Trophoblast cell (in vitro differentiated cells and primary cell): ENCODE measurements at regions not wholly inside any gene's neighbourhood (a gene's known extent, or its start where the extent isn't known, plus 50 kb on each side); places are given as distances from the start of the nearest gene placed in this dataset.

Experiments used
- DNase-seq, 2 donors: peaks; one replicate each; pipeline ENCODE4 v3.0.0-alpha.2; 2016
- H2AFZ ChIP-seq: 2 replicates; pipeline ENCODE4 v1.6.1; 2013; ENCODE audit warnings: low read length, moderate library complexity, mild to moderate bottlenecking; ENCODE audit not compliant: insufficient read depth, poor library complexity
- H2AK5ac ChIP-seq: 2 replicates; pipeline ENCODE4 v1.6.1; 2013; ENCODE audit warnings: mild to moderate bottlenecking, low read length
- H2BK120ac ChIP-seq: 2 replicates; pipeline ENCODE4 v1.6.1; 2013; ENCODE audit warnings: low read length, mild to moderate bottlenecking, moderate library complexity; ENCODE audit not compliant: insufficient read depth, poor library complexity
- H2BK12ac ChIP-seq: 2 replicates; pipeline ENCODE4 v1.6.1; 2013; ENCODE audit warnings: mild to moderate bottlenecking, low read length, moderate library complexity
- H2BK5ac ChIP-seq: 2 replicates; pipeline ENCODE4 v1.6.1; 2013; ENCODE audit warnings: low read length, low read depth, moderate library complexity, mild to moderate bottlenecking; ENCODE audit not compliant: poor library complexity
- H3K14ac ChIP-seq: 2 replicates; pipeline ENCODE4 v1.6.1; 2013; ENCODE audit warnings: mild to moderate bottlenecking, low read length
- H3K18ac ChIP-seq: 2 replicates; pipeline ENCODE4 v1.6.1; 2013; ENCODE audit warnings: mild to moderate bottlenecking, low read length
- H3K23ac ChIP-seq: 2 replicates; pipeline ENCODE4 v1.6.1; 2013; ENCODE audit warnings: low read length
- H3K27ac ChIP-seq: 2 replicates; pipeline ENCODE4 v1.5.1; 2013; ENCODE audit warnings: low read depth, mild to moderate bottlenecking, inconsistent platforms, low read length, moderate library complexity
- H3K27me3 ChIP-seq: 2 replicates; pipeline ENCODE4 v1.6.1; 2013; ENCODE audit warnings: inconsistent platforms, mild to moderate bottlenecking, low read length, moderate library complexity; ENCODE audit not compliant: insufficient read depth
- H3K36me3 ChIP-seq, 2 experiments: 1 replicate in 1 of 2; 2 replicates in 1 of 2; pipeline ENCODE4 v1.6.1; 2013; ENCODE audit warnings: low read length in 2 of 2, mild to moderate bottlenecking in 2 of 2, moderate library complexity in 1 of 2; ENCODE audit not compliant: insufficient read depth in 2 of 2, control insufficient read depth in 1 of 2
- H3K4ac ChIP-seq: 2 replicates; pipeline ENCODE4 v1.6.1; 2013; ENCODE audit warnings: low read depth, mild to moderate bottlenecking, low read length, moderate library complexity
- H3K4me1 ChIP-seq, 2 experiments: 1 replicate in 1 of 2; 2 replicates in 1 of 2; pipeline ENCODE4 v1.6.1; 2013; ENCODE audit warnings: low read length in 2 of 2, mild to moderate bottlenecking in 2 of 2, moderate library complexity in 1 of 2; ENCODE audit not compliant: insufficient read depth in 2 of 2, control insufficient read depth in 1 of 2
- H3K4me2 ChIP-seq: 2 replicates; pipeline ENCODE4 v1.6.1; 2013; ENCODE audit warnings: inconsistent platforms, mild to moderate bottlenecking, low read length, moderate library complexity
- H3K4me3 ChIP-seq: 2 replicates; pipeline ENCODE4 v1.5.1; 2013; ENCODE audit warnings: mild to moderate bottlenecking, low read depth, low read length, inconsistent platforms
- H3K79me1 ChIP-seq: one replicate; pipeline ENCODE4 v1.6.1; 2013; ENCODE audit warnings: low read length
- H3K79me2 ChIP-seq: 2 replicates; pipeline ENCODE4 v1.6.1; 2013; ENCODE audit warnings: low read length, mild to moderate bottlenecking; ENCODE audit not compliant: control insufficient read depth, insufficient read depth, poor library complexity
- H3K9ac ChIP-seq: 2 replicates; pipeline ENCODE4 v1.6.1; 2013; ENCODE audit warnings: mild to moderate bottlenecking, low read length
- H3K9me3 ChIP-seq: 2 replicates; pipeline ENCODE4 v1.6.1; 2013; ENCODE audit warnings: low read depth, mild to moderate bottlenecking, control low read depth, inconsistent platforms, low read length; ENCODE audit not compliant: insufficient read depth
- H4K12ac ChIP-seq: 2 replicates; pipeline ENCODE4 v1.6.1; 2013; ENCODE audit warnings: low read depth, mild to moderate bottlenecking, low read length, moderate library complexity
- H4K8ac ChIP-seq: 2 replicates; pipeline ENCODE4 v1.6.1; 2013; ENCODE audit warnings: low read depth, mild to moderate bottlenecking, low read length, moderate library complexity
- H4K91ac ChIP-seq: one replicate; pipeline ENCODE4 v1.6.1; 2013; ENCODE audit warnings: low read depth, mild to moderate bottlenecking, low read length, moderate library complexity
- WGBS: extraction: QIAGEN DNeasy Blood & Tissue Kit; methylation state at CpG from one replicate; pipeline ENCODE4 v1.1.7; 2013; ENCODE audit warnings: missing lambda C conversion rate; ENCODE audit not compliant: insufficient read length, insufficient coverage; ENCODE audit errors: extremely low coverage; 5-methylcytosine and 5-hydroxymethylcytosine counted together

GRCh38 chr2:103814016-103814415 lies 1039.9 kb upstream of the POU3F3 start:
- WGBS, result no CpG with 5 or more reads among the region's 3 CpGs
- Histone ChIP-seq H3K4me3 (no peak overlapping the region), H2BK5ac (no peak overlapping the region)

GRCh38 chr2:103815731-103816130 lies 1038.2 kb upstream of the POU3F3 start:
- H2AFZ ChIP-seq, result no peak overlapping the region
- H3K9me3 ChIP-seq, result no peaks in the 10 kb centered on the region
- H3K36me3 ChIP-seq, result no peaks in the 10 kb centered on the region
- no peak overlapping the region for H3K18ac ChIP-seq
- no peak overlapping the region for H3K4me3 ChIP-seq
- H3K4ac ChIP-seq, result no peak overlapping the region
- no peaks in the 10 kb centered on the region for H3K4me1 ChIP-seq
- H3K79me2 ChIP-seq, result no peaks in the 10 kb centered on the region
- no peak overlapping the region for H2BK12ac ChIP-seq
- no peak overlapping the region for H4K12ac ChIP-seq
- H3K27ac ChIP-seq, result no peak overlapping the region
- WGBS, result no CpG with 5 or more reads among the region's 1 CpG
- no peak overlapping the region for H2BK120ac ChIP-seq
- H2AK5ac ChIP-seq, result no peak overlapping the region
- no peak overlapping the region for H3K14ac ChIP-seq
- no peaks in the 10 kb centered on the region for H3K27me3 ChIP-seq
- H4K8ac ChIP-seq, result no peak overlapping the region
- H4K91ac ChIP-seq, result no peak overlapping the region
- no peaks in the 10 kb centered on the region for H3K79me1 ChIP-seq
- no peak overlapping the region for H3K23ac ChIP-seq
- H3K9ac ChIP-seq, result no peak overlapping the region
- no peak overlapping the region for H2BK5ac ChIP-seq
- no peak for DNase-seq
- no peak overlapping the region for H3K4me2 ChIP-seq

More at GRCh38 chr2:103814016-103814415, 1039.9 kb upstream of the POU3F3 start:
- H4K8ac ChIP-seq, result no peak overlapping the region
- no peak overlapping the region for H2BK12ac ChIP-seq
- no peak overlapping the region for H3K23ac ChIP-seq
- H3K14ac ChIP-seq, result no peak overlapping the region
- H3K4me1 ChIP-seq, result no peaks in the 10 kb centered on the region
- H3K4me2 ChIP-seq, result no peak overlapping the region
- H3K18ac ChIP-seq, result no peak overlapping the region
- H2AK5ac ChIP-seq, result no peak overlapping the region
- no peak overlapping the region for H3K4ac ChIP-seq
- no peak for DNase-seq
- H4K12ac ChIP-seq, result no peak overlapping the region
- H2BK120ac ChIP-seq, result no peak overlapping the region
- no peak overlapping the region for H4K91ac ChIP-seq
- H3K9me3 ChIP-seq, result no peaks in the 10 kb centered on the region
- no peaks in the 10 kb centered on the region for H3K36me3 ChIP-seq
- no peaks in the 10 kb centered on the region for H3K27me3 ChIP-seq
- no peak overlapping the region for H3K27ac ChIP-seq
- H3K9ac ChIP-seq, result no peak overlapping the region
- H2AFZ ChIP-seq, result no peak overlapping the region
- no peaks in the 10 kb centered on the region for H3K79me1 ChIP-seq
- H3K79me2 ChIP-seq, result no peaks in the 10 kb centered on the region

- Histone ChIP-seq H2BK120ac (no peak overlapping the region), H3K9me3 (no peaks in the 10 kb centered on the region), H4K12ac (no peak overlapping the region), H3K27me3 (no peaks in the 10 kb centered on the region), H4K8ac (no peak overlapping the region), H4K91ac (no peak overlapping the region), H3K9ac (no peak overlapping the region), H3K27ac (no peak overlapping the region), H3K36me3 (no peaks in the 10 kb centered on the region), H3K79me1 (no peaks in the 10 kb centered on the region), H3K79me2 (no peaks in the 10 kb centered on the region), H3K14ac (no peak overlapping the region), H2AK5ac (no peak overlapping the region), H3K4ac (no peak overlapping the region), H2BK12ac (no peak overlapping the region), H3K4me3 (no peak overlapping the region), H2AFZ (no peak overlapping the region), H3K23ac (no peak overlapping the region), H3K4me2 (no peak overlapping the region), H2BK5ac (no peak overlapping the region), H3K4me1 (no peaks in the 10 kb centered on the region), H3K18ac (no peak overlapping the region)
- no peak for DNase-seq
- no CpG with 5 or more reads among the region's 3 CpGs for WGBS
Observed at GRCh38 chr2:103817746-103818145, 1036.2 kb upstream of the POU3F3 start.

GRCh38 chr2:103818176-103818575 lies 1035.7 kb upstream of the POU3F3 start:
- Histone ChIP-seq H3K4me1 (no peaks in the 10 kb centered on the region), H2AFZ (no peak overlapping the region), H3K4me2 (no peak overlapping the region), H3K9me3 (no peaks in the 10 kb centered on the region), H3K79me2 (no peaks in the 10 kb centered on the region), H3K18ac (no peak overlapping the region), H3K4ac (no peak overlapping the region), H4K91ac (no peak overlapping the region), H3K36me3 (no peaks in the 10 kb centered on the region), H3K27ac (no peak overlapping the region), H2BK12ac (no peak overlapping the region), H3K27me3 (no peaks in the 10 kb centered on the region), H3K14ac (no peak overlapping the region), H2AK5ac (no peak overlapping the region), H4K8ac (no peak overlapping the region), H2BK5ac (no peak overlapping the region), H2BK120ac (no peak overlapping the region), H3K23ac (no peak overlapping the region), H3K9ac (no peak overlapping the region), H3K4me3 (no peak overlapping the region), H4K12ac (no peak overlapping the region), H3K79me1 (no peaks in the 10 kb centered on the region)
- no CpG with 5 or more reads among the region's 2 CpGs for WGBS
- no peak for DNase-seq
